PC-9 (cell line): ENCODE measurements at regions not wholly inside any gene's neighbourhood (a gene's known extent, or its start where the extent isn't known, plus 50 kb on each side); places are given as distances from the start of the nearest gene placed in this dataset.

Experiments
- BruUV-seq: library from RNA; stranded (reverse); fragments of 400-500 nt; replicated peaks from 2 replicates; lab custom pipeline; 2021; lab: Mats Ljungman, UMichigan
- CTCF ChIA-PET: fragments of 300-600 bp; sonication (Branson Sonifier 250); formaldehyde crosslinking; loops from one replicate; lab custom pipeline; 2022; ENCODE audit warnings: antibody characterized with exemption; lab: Charles Lee
- POLR2A ChIA-PET: fragments of 300-600 bp; sonication (Branson Sonifier 250); formaldehyde crosslinking; loops from one replicate; lab custom pipeline; 2022; ENCODE audit warnings: antibody characterized with exemption; ENCODE audit not compliant: unreplicated experiment; lab: Charles Lee
- DNase-seq, 2 experiments: peaks; one replicate each; pipeline versions ENCODE4 v3.0.0 to v3.0.0-alpha.2; 2015 to 2022; ENCODE audit warnings: mixed read lengths in 1 of 2
- H2AFZ ChIP-seq: fragments of 200-600 bp; sonication (generic); 2 replicates; pipeline ENCODE4 v1.8.1; 2017; ENCODE audit warnings: antibody characterized with exemption
- H3F3A ChIP-seq: fragments of 200-600 bp; sonication (generic); 2 replicates; pipeline ENCODE4 v1.8.1; 2017; ENCODE audit warnings: antibody characterized with exemption, mild to moderate bottlenecking, low read depth; ENCODE audit not compliant: insufficient read depth
- H3K27ac ChIP-seq: fragments of 200-600 bp; sonication (generic); 2 replicates; pipeline ENCODE4 v1.6.1; 2016; ENCODE audit warnings: mixed run types
- H3K27me3 ChIP-seq: fragments of 200-600 bp; sonication (generic); 2 replicates; pipeline ENCODE4 v1.6.1; 2016; ENCODE audit warnings: low read depth, mixed run types; ENCODE audit not compliant: insufficient read depth
- H3K36me3 ChIP-seq: fragments of 200-600 bp; sonication (generic); 2 replicates; pipeline ENCODE4 v1.6.1; 2016; ENCODE audit warnings: low read depth, mixed run types
- H3K4me1 ChIP-seq: fragments of 200-600 bp; sonication (generic); replicated peaks from 2 replicates; pipeline ENCODE4 v1.6.1; 2016; ENCODE audit warnings: mixed run types; ENCODE audit not compliant: insufficient read depth
- H3K4me2 ChIP-seq: fragments of 200-600 bp; sonication (generic); 2 replicates; pipeline ENCODE4 v1.6.1; 2017; ENCODE audit warnings: mixed run types
- H3K4me3 ChIP-seq: fragments of 200-600 bp; sonication (generic); 2 replicates; pipeline ENCODE4 v1.6.1; 2016; ENCODE audit warnings: mixed run types
- H3K79me2 ChIP-seq: fragments of 200-600 bp; sonication (generic); 2 replicates; pipeline ENCODE4 v1.6.1; 2017; ENCODE audit warnings: low read depth, mixed run types
- H3K9me2 ChIP-seq: fragments of 200-600 bp; sonication (generic); 2 replicates; pipeline ENCODE4 v1.8.1; 2017; ENCODE audit warnings: mild to moderate bottlenecking; ENCODE audit not compliant: insufficient read depth
- H3K9me3 ChIP-seq: fragments of 200-600 bp; sonication (generic); 2 replicates; pipeline ENCODE4 v1.8.1; 2016; ENCODE audit warnings: low read depth; ENCODE audit not compliant: insufficient read depth
- H4K20me1 ChIP-seq: fragments of 200-600 bp; sonication (generic); 2 replicates; pipeline ENCODE4 v1.8.1; 2017; ENCODE audit not compliant: insufficient read depth
- EZH2 ChIP-seq: fragments of 200-600 bp; sonication (generic); IDR thresholded peaks from 2 replicates; pipeline ENCODE4 v1.8.0; 2017; ENCODE audit warnings: antibody characterized with exemption, low read depth
- intact Hi-C: fragments of 100-400 bp; cut with micrococcal nuclease; formaldehyde crosslinking; loops from one replicate; pipeline ENCODE4 v1.10.0; 2022; ENCODE audit not compliant: unreplicated experiment
- TF ChIP-seq, protein P1 (sequence below): fragments of 200-600 bp; sonication (generic); conservative IDR thresholded peaks from 2 replicates; pipeline ENCODE4 v1.6.1; 2017; ENCODE audit warnings: mixed run types, antibody characterized with exemption, mild to moderate bottlenecking, moderate library complexity

DNA sequence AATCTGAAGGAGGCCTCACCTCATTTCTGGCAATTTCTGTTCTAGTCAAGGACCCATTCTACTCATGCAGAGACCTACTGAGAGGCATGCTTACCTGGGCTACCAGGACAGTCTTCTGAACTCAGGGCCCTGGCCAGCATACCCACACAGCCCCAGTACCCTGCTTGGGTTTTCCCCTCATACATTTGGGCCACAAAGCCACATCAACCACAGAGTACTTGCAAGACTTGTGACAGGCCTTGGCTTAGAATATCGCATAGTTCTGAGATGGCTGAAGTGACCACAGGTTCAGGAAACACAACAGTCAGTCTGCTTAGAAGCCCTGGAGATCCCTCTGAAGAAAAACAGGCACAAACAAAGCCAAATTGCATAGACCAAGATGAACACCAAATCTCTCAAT, 758.8 kb upstream of the CDH9 start:
- DNase-seq, result no peak
- Histone ChIP-seq H4K20me1 (0 out of 2 replicates have a peak, but pooled peaks cover 3% of the 10 kb centered on the region), H3K79me2 (no peaks in the 10 kb centered on the region), H3K4me3 (no peak overlapping the region), H3K4me1 (no peaks in the 10 kb centered on the region), H3F3A (no peaks in the 10 kb centered on the region), H3K4me2 (no peak overlapping the region), H3K9me2 (no peaks in the 10 kb centered on the region), H2AFZ (no peak overlapping the region), H3K27ac (no peak overlapping the region), H3K27me3 (no peaks in the 10 kb centered on the region), H3K36me3 (no peaks in the 10 kb centered on the region), H3K9me3 (no peaks in the 10 kb centered on the region)
- POLR2A ChIA-PET, result interaction anchor here (0.7 kb wide), 1 partner anchor 136 kb away, joined by 4 read pairs; no protein-coding TSS in a partner anchor
- no peak for TF ChIP-seq EZH2
- TF ChIP-seq, protein P1, sequence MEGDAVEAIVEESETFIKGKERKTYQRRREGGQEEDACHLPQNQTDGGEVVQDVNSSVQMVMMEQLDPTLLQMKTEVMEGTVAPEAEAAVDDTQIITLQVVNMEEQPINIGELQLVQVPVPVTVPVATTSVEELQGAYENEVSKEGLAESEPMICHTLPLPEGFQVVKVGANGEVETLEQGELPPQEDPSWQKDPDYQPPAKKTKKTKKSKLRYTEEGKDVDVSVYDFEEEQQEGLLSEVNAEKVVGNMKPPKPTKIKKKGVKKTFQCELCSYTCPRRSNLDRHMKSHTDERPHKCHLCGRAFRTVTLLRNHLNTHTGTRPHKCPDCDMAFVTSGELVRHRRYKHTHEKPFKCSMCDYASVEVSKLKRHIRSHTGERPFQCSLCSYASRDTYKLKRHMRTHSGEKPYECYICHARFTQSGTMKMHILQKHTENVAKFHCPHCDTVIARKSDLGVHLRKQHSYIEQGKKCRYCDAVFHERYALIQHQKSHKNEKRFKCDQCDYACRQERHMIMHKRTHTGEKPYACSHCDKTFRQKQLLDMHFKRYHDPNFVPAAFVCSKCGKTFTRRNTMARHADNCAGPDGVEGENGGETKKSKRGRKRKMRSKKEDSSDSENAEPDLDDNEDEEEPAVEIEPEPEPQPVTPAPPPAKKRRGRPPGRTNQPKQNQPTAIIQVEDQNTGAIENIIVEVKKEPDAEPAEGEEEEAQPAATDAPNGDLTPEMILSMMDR, result no peak
- BruUV-seq, result no TSS peak
- intact Hi-C loops, result no loop called here
- CTCF ChIA-PET, result no interaction called here

DNA sequence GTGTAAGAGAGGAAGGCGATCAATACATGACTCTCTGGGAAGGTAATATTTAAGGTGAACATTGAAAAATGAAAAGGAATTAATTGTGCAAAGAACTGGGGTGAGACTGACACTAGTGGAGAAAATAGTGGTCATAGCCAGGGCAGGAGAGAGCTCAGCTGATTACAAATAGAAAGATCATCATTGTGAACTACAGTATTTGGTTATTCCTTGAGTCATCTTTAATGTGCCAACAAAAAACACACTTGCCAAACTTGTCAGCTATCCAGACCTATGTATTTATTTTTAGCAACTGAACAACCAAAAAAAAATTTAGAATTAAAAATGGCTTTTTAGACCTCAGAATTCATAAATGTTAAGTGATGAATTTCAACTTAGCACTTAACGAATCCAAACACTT, 749.8 kb upstream of the CDH9 start:
- no peaks in the 10 kb centered on the region for H3K9me2 ChIP-seq
- no peak overlapping the region for H2AFZ ChIP-seq
- no peak for DNase-seq
- CTCF ChIA-PET, result no interaction called here
- no peaks in the 10 kb centered on the region for H4K20me1 ChIP-seq
- no peak overlapping the region for H3K4me3 ChIP-seq
- TF ChIP-seq EZH2, result no peak
- TF ChIP-seq, protein P1, result no peak
- no peaks in the 10 kb centered on the region for H3K36me3 ChIP-seq
- BruUV-seq, result no TSS peak
- POLR2A ChIA-PET, result no interaction called here
- H3K9me3 ChIP-seq, result no peaks in the 10 kb centered on the region
- H3K27ac ChIP-seq, result no peak overlapping the region
- H3K27me3 ChIP-seq, result no peaks in the 10 kb centered on the region
- H3K79me2 ChIP-seq, result no peaks in the 10 kb centered on the region
- intact Hi-C loops, result no loop called here
- H3K4me2 ChIP-seq, result no peak overlapping the region
- no peaks in the 10 kb centered on the region for H3F3A ChIP-seq
- H3K4me1 ChIP-seq, result no peaks in the 10 kb centered on the region

DNA sequence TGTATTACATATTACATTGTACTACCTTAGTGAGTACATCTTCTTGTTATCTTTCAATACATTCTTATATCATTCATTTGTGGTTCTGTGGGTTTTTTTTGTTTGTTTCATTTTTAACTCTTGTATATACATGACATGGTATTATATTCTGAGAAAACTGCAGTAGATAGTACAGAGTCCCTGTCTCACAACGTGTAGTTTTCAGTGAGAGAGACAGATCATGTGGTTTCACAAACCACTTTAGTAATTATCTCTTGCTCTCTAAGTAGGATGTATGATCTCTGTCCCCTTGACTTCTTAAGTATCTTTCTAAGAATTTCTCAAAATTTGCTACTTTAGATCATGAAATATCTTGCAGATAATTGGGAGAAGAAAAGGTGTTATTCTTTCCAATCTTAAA, 745.9 kb upstream of the CDH9 start:
- no peaks in the 10 kb centered on the region for H3K79me2 ChIP-seq
- H3K4me1 ChIP-seq, result no peaks in the 10 kb centered on the region
- DNase-seq, result no peak
- no peaks in the 10 kb centered on the region for H3K27me3 ChIP-seq
- H3K27ac ChIP-seq, result no peak overlapping the region
- no TSS peak for BruUV-seq
- ChIA-PET CTCF (no interaction called here), POLR2A (no interaction called here)
- H2AFZ ChIP-seq, result no peak overlapping the region
- intact Hi-C loops, result no loop called here
- H4K20me1 ChIP-seq, result no peaks in the 10 kb centered on the region
- TF ChIP-seq, protein P1, result no peak
- no peak for TF ChIP-seq EZH2
- no peaks in the 10 kb centered on the region for H3K9me3 ChIP-seq
- no peaks in the 10 kb centered on the region for H3F3A ChIP-seq
- H3K4me3 ChIP-seq, result no peak overlapping the region
- H3K36me3 ChIP-seq, result no peaks in the 10 kb centered on the region
- H3K4me2 ChIP-seq, result no peak overlapping the region
- H3K9me2 ChIP-seq, result no peaks in the 10 kb centered on the region
